LNCAP (cell line): ENCODE measurements at regions not wholly inside any gene's neighbourhood (a gene's known extent, or its start where the extent isn't known, plus 50 kb on each side); places are given as distances from the start of the nearest gene placed in this dataset.

Source experiments
- TF ChIP-seq, protein P1 (sequence below): fragments of 450-650 bp; IDR thresholded peaks from 2 replicates; pipeline ENCODE4 v1.5.1; 2017; ENCODE audit warnings: mild to moderate bottlenecking

DNA sequence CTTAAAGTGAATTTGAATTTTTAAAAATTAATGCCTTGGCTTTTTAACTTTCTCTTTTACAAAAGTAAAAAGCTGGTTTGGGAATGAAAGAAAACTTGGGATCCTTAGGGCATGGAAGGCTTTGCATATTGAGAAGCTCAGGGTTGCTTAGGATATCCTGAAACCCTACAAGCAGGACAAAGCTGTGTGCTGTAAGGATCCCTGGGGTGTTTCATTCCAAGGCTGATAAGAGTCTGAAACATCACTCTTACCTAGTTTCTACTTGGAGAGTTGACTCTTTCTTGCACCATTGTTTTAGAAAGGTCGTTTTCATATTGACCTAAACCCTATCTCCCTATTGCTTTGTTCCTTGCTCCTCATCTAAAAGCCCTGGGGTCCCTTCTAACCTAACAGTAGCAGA lies 325.9 kb upstream of the NT5C1B start:
- TF ChIP-seq, protein P1, sequence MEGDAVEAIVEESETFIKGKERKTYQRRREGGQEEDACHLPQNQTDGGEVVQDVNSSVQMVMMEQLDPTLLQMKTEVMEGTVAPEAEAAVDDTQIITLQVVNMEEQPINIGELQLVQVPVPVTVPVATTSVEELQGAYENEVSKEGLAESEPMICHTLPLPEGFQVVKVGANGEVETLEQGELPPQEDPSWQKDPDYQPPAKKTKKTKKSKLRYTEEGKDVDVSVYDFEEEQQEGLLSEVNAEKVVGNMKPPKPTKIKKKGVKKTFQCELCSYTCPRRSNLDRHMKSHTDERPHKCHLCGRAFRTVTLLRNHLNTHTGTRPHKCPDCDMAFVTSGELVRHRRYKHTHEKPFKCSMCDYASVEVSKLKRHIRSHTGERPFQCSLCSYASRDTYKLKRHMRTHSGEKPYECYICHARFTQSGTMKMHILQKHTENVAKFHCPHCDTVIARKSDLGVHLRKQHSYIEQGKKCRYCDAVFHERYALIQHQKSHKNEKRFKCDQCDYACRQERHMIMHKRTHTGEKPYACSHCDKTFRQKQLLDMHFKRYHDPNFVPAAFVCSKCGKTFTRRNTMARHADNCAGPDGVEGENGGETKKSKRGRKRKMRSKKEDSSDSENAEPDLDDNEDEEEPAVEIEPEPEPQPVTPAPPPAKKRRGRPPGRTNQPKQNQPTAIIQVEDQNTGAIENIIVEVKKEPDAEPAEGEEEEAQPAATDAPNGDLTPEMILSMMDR, result no peak

DNA sequence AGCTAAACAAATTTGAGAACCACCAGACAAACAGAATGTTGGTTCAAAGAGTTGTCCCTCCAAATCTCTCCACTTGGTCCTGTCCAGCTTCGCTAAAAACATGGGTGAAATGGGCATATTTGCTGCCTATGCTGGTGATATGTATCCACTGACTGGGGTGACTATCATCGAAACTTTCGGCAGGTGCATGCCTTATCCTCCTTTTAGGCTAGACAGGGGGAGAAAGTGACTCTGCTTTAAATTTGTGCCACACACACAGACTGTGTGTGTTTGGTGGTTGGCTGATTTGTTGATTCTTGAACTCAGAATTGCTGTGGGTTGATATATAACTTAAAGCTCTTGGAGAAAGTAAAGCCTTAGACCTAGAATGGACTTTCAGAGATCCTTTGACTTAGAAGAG lies 324.1 kb upstream of the NT5C1B start:
- TF ChIP-seq, protein P1, result no peak

DNA sequence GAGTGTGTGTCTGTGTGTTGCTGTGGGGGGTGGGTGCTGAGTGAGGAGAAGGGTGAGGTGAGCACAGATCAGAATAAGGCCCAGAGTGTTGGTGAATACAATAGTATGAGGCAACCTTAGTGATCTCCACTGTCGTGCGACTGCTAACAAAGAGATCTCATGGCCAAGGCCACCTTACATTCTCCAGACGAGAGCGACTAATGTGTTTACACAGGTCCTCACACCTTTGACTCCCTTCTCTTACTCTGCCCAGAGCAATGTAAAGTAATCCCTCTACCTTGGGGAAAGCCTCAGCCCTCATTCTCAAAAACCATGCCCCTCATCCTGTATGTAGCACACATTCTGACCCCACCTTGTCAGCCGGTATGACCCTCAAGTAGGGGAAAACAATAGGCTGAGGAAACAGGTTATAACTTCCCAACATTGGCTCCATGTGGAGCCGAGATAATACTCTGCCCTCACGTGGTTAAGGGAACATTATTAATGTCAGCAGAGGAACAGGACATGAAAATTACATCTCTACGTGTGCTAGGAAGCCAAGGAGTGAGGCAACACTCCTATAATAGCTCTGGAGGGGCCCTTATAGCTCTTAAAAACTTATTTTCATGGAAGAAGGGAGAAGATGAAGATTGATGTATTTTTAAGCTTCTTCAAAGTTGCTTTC lies 323.0 kb upstream of the NT5C1B start:
- TF ChIP-seq, protein P1, result no peak

DNA sequence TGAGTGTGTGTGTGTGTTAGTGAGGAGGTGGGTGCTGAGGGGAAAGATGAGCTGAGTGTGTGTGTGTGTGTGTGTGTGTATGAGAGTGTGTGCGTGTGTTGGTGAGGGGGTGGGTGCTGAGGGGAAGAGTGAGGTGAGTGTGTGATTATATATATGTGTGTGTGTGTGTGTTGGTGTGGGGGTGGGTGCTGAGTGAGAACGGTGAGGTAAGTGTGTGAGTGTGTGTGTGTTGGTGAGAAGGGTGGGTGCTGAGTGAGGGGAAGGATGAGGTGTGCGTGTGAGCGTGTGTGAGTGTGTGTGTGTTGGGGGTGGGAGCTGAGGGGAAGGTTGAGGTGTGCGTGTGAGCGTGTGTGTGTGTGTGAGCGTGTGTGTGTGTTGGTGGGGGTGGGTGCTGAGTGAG lies 322.0 kb upstream of the NT5C1B start:
- TF ChIP-seq, protein P1, result no peak

DNA sequence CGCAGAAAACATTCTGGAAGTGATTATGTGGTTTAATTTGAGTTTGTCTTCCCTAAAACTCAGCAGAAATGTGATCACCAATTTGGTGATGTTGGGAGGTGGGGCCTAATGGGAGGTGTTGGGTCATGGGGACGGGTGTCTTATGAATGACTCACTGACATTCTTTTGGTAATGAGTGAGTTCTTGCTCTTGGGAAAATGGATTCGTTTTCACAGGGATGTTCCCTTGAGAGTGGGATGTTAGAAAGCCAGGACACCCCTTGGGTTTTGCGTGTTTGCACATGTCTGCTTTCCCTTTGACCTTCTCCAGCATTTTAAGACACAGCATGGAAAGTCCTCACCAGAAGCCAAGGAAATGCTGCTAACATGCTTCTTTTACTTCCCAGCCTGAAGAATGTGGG lies 321.5 kb upstream of the NT5C1B start:
- TF ChIP-seq, protein P1, result no peak

DNA sequence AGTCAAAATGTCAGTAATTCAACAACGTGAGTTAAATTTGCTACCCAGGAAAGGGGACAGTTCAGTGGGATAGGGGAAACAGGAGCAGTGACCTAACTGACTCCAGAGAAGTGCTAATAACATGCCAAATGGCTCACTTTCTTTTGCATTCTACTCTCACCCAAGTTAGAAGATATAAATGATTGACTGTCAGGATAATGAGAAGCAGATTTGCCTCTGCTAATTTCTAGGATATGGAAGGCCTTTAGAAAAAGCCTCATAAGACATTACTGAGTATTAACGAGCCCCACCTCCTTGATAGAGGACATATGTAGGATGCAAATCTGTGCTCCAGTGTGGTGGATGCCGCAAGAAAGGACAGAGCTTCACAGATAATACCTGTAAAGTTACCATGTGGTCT lies 318.6 kb upstream of the NT5C1B start:
- TF ChIP-seq, protein P1, result no peak

DNA sequence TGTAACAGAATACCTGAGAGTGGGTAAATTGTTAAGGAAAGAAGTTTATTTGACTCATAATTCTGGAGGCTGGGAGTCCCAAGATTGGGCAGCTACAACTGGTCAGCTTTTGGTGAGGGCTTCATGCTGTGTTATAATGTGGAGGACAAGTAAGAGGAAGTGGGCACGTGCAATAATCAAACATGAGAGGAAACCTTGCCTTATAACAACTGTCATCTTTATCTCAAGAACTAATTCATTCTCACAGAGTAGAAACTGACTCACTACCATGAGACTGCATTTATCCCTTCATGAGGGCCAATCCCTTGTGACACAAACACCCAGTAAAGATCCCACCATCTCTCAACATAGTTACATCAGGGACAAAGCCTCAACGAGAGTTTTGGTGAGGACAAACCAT lies 318.1 kb upstream of the NT5C1B start:
- TF ChIP-seq, protein P1, result no peak

DNA sequence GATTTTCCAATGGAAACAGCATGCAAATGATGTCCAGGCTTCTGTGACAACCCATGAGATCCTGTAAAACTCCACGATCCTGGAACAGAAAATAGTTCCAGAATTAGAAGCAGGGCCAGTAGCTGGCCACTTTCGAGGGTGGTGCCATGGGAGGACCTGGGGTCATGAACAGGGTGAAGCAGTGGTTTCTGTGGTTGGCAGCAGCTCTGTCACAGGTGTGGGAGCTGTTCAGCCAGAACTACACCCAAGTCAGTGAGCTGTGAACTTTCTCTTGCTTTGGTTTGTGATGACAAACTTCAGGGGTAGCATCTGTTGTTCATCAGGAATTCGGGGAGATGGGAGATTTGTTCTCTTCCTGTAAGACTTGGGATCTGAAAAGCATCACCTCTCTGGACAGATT lies 314.4 kb upstream of the NT5C1B start:
- TF ChIP-seq, protein P1, result no peak
